ENCODE measurements at regions not wholly inside any gene's neighbourhood (a gene's known extent, or its start where the extent isn't known, plus 50 kb on each side); places are given as distances from the start of the nearest gene placed in this dataset.

DNA sequence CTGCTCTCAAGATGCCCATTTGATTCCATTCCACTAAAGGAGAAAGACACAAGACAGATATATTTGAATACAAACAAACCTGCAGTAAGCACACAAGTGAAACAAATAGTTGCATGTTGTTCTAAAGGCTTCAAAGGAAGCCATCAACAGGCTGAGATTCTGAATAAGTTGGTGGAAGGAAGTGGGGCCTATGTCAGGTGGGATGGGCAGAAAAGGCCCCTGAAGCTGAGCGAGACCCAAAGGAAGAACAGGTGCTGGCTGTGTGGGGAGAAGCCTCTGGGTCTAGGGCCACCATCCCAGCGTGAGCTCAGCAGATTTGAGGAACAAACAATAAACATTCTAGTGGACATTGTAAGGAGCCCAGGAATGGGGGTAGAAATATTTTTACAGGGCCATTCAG is 82.4 kb upstream of the PLAC8 start:
- TF ChIP-seq CTCF (conservative IDR thresholded peaks at IDR 0.05 in 1 of 2, IDR thresholded peaks at IDR 0.05 in 1 of 2; ENCODE audit: low read depth in 1 of 2, low read length in 2 of 2), result no peak
- TF ChIP-seq EZH2 (IDR thresholded peaks at IDR 0.05; ENCODE audit: low read length, missing control alignments), result no peak

Data from fibroblast of lung (primary cell).